ENCODE measurements at regions not wholly inside any gene's neighbourhood (a gene's known extent, or its start where the extent isn't known, plus 50 kb on each side); places are given as distances from the start of the nearest gene placed in this dataset.

DNA sequence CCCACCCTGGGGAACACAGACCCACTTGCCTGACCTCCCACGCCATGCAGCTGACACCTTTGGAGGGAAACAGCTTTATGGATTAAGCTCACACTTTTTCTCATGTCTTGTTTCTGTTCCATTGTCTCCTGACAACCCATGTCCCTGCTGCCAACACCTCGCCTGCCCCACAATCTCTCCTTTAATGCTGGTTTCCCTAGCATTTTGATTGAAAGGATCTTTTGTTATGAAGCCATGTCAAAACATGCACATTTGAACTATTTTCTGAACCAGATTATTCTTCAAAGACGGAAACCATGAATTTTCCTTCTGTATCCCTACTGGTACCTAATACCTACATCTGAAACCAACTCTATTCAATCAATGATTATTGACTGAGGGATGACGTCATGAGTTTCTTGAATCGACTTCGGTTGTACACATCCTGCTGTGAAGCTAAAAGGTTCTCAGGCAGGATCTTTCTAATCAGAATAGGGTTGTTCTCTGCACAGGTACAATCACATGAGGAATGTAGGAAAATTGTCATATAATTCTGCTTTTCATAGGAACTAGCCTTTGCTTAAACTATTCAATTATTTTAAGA is 106.2 kb upstream of the NEBL start:
- H3K9me3 ChIP-seq (replicated peaks; ENCODE audit: low read length), result no peaks in the 10 kb centered on the region
- no peak overlapping the region for H3K4me3 ChIP-seq (ENCODE audit: low read length)
- no peaks in the 10 kb centered on the region for H3K36me3 ChIP-seq (ENCODE audit: insufficient read depth, low read length)
- no peak overlapping the region for H3K4me2 ChIP-seq (ENCODE audit: low read length)
- H3K27me3 ChIP-seq (ENCODE audit: control insufficient read depth, insufficient read depth, low read length), result peaks cover 24% of the 10 kb centered on the region
- H3K4me1 ChIP-seq (ENCODE audit: control insufficient read depth, insufficient read depth, low read length), result peaks cover 16% of the 10 kb centered on the region
- no peak overlapping the region for H3K9ac ChIP-seq (ENCODE audit: low read depth, low read length)

DNA sequence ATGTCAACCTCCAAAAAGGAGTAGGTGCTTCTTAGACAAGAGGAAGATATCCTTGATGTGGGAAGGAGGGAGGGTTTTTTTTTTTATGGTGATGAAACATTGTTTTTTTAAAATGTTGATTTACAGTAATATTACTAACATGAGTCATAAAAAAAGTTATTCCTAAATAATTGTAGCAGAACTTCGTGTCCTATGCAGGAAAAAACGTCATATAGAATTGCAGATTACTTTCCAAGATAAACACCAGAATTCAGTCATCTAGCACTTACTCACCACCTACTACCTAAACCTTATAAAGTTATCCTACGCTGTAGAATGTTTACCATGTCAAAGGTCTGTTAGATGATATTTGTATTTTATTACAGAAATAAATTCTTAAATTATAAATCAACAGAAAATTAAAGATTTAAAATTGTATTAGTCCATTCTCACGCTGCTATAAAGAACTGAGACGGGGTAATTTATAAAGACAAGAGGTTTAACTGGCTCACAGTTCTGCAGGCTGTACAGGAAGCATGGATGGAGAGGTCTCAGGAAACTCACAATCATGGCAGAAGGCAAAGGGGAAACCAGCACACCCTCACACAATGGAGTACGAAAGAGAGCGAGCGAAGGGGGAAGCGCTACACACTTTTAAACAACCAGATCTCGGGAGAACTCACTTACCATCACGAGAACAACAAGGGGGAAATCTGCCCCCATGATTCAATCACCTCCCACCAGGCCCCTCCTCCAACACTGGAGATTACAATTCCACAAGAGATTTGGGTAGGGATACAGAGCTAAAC is 105.2 kb upstream of the NEBL start:
- no peaks in the 10 kb centered on the region for H3K9me3 ChIP-seq (replicated peaks; ENCODE audit: low read length)
- H3K4me2 ChIP-seq (ENCODE audit: low read length), result peak overlapping the region; percentile 55
- no peaks in the 10 kb centered on the region for H3K36me3 ChIP-seq (ENCODE audit: insufficient read depth, low read length)
- peaks cover 16% of the 10 kb centered on the region for H3K4me1 ChIP-seq (ENCODE audit: control insufficient read depth, insufficient read depth, low read length)
- peaks cover 29% of the 10 kb centered on the region for H3K27me3 ChIP-seq (ENCODE audit: control insufficient read depth, insufficient read depth, low read length)
- H3K4me3 ChIP-seq (ENCODE audit: low read length), result peak overlapping the region; percentile 29
- peak overlapping the region; percentile 10 for H3K9ac ChIP-seq (ENCODE audit: low read depth, low read length)

DNA sequence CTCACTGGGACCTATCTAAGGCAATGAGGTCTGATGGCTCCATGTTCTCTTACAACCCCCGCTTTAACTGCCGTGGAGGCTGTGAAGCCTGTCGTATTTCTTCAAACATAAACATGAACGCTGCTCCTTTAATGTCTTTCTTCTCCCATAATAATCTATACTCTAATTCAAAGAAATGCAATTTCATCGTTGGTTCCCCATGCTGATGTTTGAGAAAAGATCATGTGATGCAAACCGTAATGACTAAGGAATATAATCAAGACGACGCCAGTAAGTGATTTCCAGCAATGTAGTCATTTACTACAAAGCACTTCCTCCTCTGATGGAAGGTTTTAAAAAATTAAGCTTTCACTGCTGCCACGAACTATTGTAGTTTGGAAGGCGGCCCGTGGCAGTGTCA is 102.6 kb upstream of the NEBL start:
- no peaks in the 10 kb centered on the region for H3K9me3 ChIP-seq (replicated peaks; ENCODE audit: low read length)

DNA sequence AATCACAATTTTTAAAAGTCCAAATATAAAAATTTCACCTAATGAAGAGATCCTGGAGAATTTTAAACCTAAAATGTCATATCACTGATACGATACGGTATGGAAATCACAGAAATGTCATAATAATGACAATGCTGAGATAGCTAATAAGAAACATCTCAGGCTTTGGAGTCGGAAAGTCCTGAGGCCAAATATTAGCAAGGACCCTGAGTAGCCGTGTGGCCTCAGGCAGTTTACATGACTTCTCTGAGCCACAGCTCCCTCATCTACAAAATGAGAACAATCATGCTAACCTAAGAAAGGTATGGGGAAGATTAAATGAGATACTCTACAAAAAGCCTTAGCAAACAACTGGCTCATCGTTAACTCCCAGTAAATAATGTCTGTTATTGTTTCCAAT is 100.9 kb upstream of the NEBL start:
- Histone ChIP-seq H3K4me3 (ENCODE audit: low read length) (no peak overlapping the region), H3K9me3 (replicated peaks; ENCODE audit: low read length) (no peaks in the 10 kb centered on the region), H3K36me3 (ENCODE audit: insufficient read depth, low read length) (no peaks in the 10 kb centered on the region), H3K4me1 (ENCODE audit: control insufficient read depth, insufficient read depth, low read length) (peaks cover 34% of the 10 kb centered on the region), H3K4me2 (ENCODE audit: low read length) (no peak overlapping the region), H3K27me3 (ENCODE audit: control insufficient read depth, insufficient read depth, low read length) (peaks cover 14% of the 10 kb centered on the region), H3K9ac (ENCODE audit: low read depth, low read length) (no peak overlapping the region)

More for the DNA sequence above, 102.6 kb upstream of the NEBL start:
- Histone ChIP-seq H3K4me1 (ENCODE audit: control insufficient read depth, insufficient read depth, low read length) (peaks cover 19% of the 10 kb centered on the region), H3K27me3 (ENCODE audit: control insufficient read depth, insufficient read depth, low read length) (peaks cover 19% of the 10 kb centered on the region), H3K4me3 (ENCODE audit: low read length) (no peak overlapping the region), H3K4me2 (ENCODE audit: low read length) (no peak overlapping the region), H3K9ac (ENCODE audit: low read depth, low read length) (no peak overlapping the region), H3K36me3 (ENCODE audit: insufficient read depth, low read length) (no peaks in the 10 kb centered on the region)

DNA sequence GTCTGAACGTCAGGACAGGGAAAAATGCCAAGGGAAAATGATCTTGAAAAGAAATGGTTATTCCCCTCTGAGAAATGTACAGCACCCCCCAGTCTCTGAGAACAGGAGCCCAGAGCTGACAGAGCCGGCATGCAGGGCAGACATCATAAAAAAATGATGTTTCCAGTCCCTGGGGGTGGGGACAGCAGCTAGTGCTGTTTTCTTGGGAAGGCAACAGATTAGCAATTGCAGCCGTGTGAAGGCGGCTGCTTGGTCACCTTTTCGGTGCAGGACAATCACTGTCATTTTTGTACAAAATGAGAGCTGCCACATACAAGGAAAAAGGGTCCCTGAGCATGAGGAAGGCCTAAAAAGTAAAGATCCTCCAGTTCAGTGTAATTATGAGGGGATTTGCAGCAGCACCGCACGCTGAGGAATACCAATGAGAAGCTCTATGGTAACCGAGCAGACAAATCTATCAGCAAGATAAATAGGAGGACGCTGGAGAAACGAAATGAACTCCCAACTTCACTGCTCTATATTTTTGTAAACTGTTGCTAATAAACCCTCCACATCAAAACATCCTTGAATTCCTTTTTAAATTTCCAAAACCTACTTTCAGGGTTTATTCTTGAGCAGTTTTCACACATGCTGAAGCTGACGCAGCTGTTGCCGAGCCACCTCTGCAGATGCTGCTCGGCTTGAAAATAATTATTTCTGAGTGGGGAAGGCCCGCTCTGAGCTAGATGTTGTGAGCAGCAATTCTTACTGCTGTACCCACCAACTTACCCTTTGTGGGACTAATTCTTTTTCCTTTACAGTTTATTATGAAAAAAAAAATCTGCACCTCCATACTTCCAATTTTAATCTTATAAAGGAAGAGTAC is 98.2 kb upstream of the NEBL start:
- Histone ChIP-seq H3K9ac (ENCODE audit: low read depth, low read length) (no peak overlapping the region), H3K4me2 (ENCODE audit: low read length) (no peak overlapping the region), H3K9me3 (replicated peaks; ENCODE audit: low read length) (no peaks in the 10 kb centered on the region), H3K4me3 (ENCODE audit: low read length) (no peak overlapping the region), H3K36me3 (ENCODE audit: insufficient read depth, low read length) (no peaks in the 10 kb centered on the region), H3K4me1 (ENCODE audit: control insufficient read depth, insufficient read depth, low read length) (peaks cover 33% of the 10 kb centered on the region), H3K27me3 (ENCODE audit: control insufficient read depth, insufficient read depth, low read length) (peaks cover 6% of the 10 kb centered on the region)

DNA sequence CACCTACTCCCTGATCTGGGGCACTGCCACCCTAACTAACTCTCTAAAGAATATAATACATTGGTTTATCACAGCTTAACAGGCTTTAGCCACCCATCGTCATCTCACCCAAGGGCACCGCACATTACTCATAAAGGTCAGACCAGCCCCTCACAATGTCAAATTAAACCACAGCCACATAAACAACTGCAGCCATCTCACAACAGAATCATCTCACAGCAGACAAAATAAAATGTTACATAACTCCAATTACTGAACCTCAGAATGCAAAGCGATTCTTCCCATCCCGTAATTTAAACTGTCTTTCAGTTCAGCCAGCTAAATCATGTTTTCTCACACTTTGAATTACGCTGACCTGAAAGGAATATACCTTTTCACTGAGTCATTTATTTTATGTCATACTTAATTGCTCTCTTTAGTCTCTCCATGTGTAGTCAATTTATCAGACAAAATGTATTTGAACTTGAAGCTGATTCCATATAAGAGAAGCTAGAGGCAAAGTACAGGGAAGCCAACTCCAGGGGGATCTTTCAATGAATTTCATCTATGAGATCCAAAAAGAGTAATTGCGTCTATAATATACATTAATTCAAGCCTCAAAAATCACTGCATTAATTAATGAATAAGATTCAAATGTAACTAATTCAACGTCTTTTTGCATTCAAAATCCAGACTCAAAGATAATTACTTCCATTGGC is 96.9 kb upstream of the NEBL start:
- Histone ChIP-seq H3K9ac (ENCODE audit: low read depth, low read length) (peak overlapping the region; percentile 13), H3K27me3 (ENCODE audit: control insufficient read depth, insufficient read depth, low read length) (peaks cover 4% of the 10 kb centered on the region), H3K9me3 (replicated peaks; ENCODE audit: low read length) (no peaks in the 10 kb centered on the region), H3K4me2 (ENCODE audit: low read length) (peak overlapping the region; percentile 50), H3K36me3 (ENCODE audit: insufficient read depth, low read length) (no peaks in the 10 kb centered on the region), H3K4me1 (ENCODE audit: control insufficient read depth, insufficient read depth, low read length) (peaks cover 37% of the 10 kb centered on the region), H3K4me3 (ENCODE audit: low read length) (peak overlapping the region; percentile 6)

DNA sequence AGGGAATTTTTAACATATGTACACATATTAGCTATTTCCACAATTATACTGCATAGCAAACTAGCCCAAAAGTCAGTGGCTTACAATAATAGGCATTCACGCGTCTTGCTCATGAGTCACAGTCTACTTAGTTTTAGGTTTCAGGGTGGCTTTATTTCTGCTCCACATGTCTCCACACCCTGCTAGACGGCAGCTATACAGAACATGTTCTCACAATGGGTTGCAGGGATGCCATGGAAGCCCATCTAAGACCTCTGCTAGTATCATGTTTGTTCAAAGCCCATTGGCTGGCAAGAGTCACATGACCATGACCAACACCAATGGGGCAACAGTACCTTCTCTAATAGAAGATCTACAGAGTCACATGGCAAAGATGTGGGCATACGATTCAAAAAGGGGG is 96.3 kb upstream of the NEBL start:
- Histone ChIP-seq H3K4me2 (ENCODE audit: low read length) (peak overlapping the region; percentile 50), H3K9me3 (replicated peaks; ENCODE audit: low read length) (no peaks in the 10 kb centered on the region), H3K27me3 (ENCODE audit: control insufficient read depth, insufficient read depth, low read length) (peaks cover 4% of the 10 kb centered on the region), H3K4me1 (ENCODE audit: control insufficient read depth, insufficient read depth, low read length) (peaks cover 37% of the 10 kb centered on the region), H3K9ac (ENCODE audit: low read depth, low read length) (peak overlapping the region; percentile 13), H3K36me3 (ENCODE audit: insufficient read depth, low read length) (no peaks in the 10 kb centered on the region), H3K4me3 (ENCODE audit: low read length) (peak overlapping the region; percentile 6)

DNA sequence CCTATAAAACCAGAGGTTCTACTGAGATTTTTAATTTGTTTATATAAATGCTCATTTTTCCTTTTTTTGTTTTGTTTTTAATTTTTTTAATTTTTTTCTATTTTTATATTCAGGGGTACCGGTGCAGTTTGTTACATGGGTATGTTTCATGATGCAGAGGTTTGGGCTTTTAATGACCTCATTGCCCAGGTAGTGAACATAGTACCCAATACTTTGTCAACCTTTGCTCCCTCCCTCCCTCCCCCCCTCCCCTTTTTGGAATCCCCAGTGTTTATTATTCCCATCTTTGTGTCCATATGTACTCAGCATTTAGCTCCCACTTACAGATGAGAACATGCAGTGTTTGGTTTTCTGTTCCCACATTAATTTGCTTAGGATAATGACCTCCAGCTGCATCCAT is 94.4 kb upstream of the NEBL start:
- Histone ChIP-seq H3K4me2 (ENCODE audit: low read length) (no peak overlapping the region), H3K9me3 (replicated peaks; ENCODE audit: low read length) (no peaks in the 10 kb centered on the region), H3K36me3 (ENCODE audit: insufficient read depth, low read length) (no peaks in the 10 kb centered on the region), H3K4me1 (ENCODE audit: control insufficient read depth, insufficient read depth, low read length) (peaks cover 37% of the 10 kb centered on the region), H3K4me3 (ENCODE audit: low read length) (no peak overlapping the region), H3K9ac (ENCODE audit: low read depth, low read length) (no peak overlapping the region), H3K27me3 (ENCODE audit: control insufficient read depth, insufficient read depth, low read length) (no peaks in the 10 kb centered on the region)

DNA sequence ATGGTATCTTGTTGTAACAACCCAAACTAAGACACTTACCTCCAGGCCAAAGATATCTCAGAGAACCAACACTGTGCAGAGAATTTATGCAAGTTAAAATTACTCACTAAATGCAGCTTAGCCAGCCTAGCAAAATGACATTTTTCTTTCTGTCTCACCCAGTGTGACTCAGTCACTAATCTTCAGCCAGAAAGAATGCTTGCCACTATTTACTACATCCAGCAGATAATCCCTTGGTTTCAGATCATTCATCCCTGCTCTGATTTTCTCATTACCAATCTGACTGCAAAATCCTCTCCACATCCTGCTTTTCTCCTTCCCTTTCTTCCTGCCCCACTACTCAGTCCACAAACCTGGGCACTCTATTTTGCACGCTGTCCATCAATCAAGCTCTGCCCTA is 93.5 kb upstream of the NEBL start:
- peaks cover 37% of the 10 kb centered on the region for H3K4me1 ChIP-seq (ENCODE audit: control insufficient read depth, insufficient read depth, low read length)
- no peak overlapping the region for H3K4me3 ChIP-seq (ENCODE audit: low read length)
- peak overlapping the region; percentile 38 for H3K4me2 ChIP-seq (ENCODE audit: low read length)
- no peaks in the 10 kb centered on the region for H3K9me3 ChIP-seq (replicated peaks; ENCODE audit: low read length)
- no peaks in the 10 kb centered on the region for H3K27me3 ChIP-seq (ENCODE audit: control insufficient read depth, insufficient read depth, low read length)
- no peaks in the 10 kb centered on the region for H3K36me3 ChIP-seq (ENCODE audit: insufficient read depth, low read length)
- H3K9ac ChIP-seq (ENCODE audit: low read depth, low read length), result no peak overlapping the region

DNA sequence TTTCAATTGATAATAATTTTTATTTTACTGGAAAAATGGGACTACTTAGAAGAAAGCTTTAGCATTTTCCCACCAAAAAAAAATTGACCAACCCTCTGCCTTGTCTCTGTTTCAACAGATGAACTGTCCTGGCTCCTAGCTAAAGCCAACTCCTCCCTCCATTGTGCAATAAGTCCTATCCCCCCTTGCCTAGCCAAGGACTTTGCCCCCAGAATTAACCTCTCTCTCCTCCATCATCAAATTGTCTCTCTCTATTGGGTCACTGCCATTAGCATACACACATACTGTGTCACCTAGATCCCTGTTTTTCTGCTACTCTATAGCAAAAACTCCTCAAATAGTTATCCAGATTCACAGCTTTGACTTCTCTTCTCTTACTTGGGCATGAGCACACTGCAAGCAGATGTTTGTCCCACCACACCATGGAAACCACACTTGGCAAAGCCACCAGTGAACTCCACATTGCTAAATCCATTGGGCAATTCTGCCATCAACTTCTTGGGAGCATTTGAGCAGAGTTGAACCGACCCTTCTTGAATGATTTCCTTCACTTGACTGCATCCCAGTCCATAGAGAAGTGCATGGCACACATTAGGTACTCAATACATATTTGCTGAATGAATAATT is 91.4 kb upstream of the NEBL start:
- H3K27me3 ChIP-seq (ENCODE audit: control insufficient read depth, insufficient read depth, low read length), result no peaks in the 10 kb centered on the region
- H3K9me3 ChIP-seq (replicated peaks; ENCODE audit: low read length), result no peaks in the 10 kb centered on the region
- H3K4me2 ChIP-seq (ENCODE audit: low read length), result no peak overlapping the region
- no peak overlapping the region for H3K4me3 ChIP-seq (ENCODE audit: low read length)
- H3K36me3 ChIP-seq (ENCODE audit: insufficient read depth, low read length), result no peaks in the 10 kb centered on the region
- no peak overlapping the region for H3K9ac ChIP-seq (ENCODE audit: low read depth, low read length)
- H3K4me1 ChIP-seq (ENCODE audit: control insufficient read depth, insufficient read depth, low read length), result peaks cover 22% of the 10 kb centered on the region

DNA sequence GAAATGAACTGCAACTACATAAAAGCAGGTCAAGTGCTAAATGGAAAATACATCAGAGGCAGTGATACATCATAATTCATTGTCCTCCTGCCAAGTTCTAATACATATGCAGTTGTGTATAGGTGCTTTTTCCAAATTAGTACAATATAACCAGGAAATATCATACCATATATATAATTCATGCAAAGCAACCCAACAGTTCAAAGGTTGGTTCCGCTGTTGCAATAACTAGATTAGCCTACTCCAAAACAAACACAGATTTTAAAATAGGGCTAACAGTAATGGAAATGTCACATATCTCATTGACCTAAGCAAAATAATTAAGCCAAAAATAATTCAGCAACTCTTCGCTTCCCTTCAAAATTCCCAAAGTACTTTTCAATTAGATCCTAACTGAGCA is 88.9 kb upstream of the NEBL start:
- Histone ChIP-seq H3K4me1 (ENCODE audit: control insufficient read depth, insufficient read depth, low read length) (peaks cover 10% of the 10 kb centered on the region), H3K4me3 (ENCODE audit: low read length) (no peak overlapping the region), H3K4me2 (ENCODE audit: low read length) (no peak overlapping the region), H3K36me3 (ENCODE audit: insufficient read depth, low read length) (no peaks in the 10 kb centered on the region), H3K9me3 (replicated peaks; ENCODE audit: low read length) (no peaks in the 10 kb centered on the region), H3K27me3 (ENCODE audit: control insufficient read depth, insufficient read depth, low read length) (no peaks in the 10 kb centered on the region), H3K9ac (ENCODE audit: low read depth, low read length) (no peak overlapping the region)
